Suprapubic skin (tissue), 4 donors: ENCODE measurements at regions not wholly inside any gene's neighbourhood (a gene's known extent, or its start where the extent isn't known, plus 50 kb on each side); places are given as distances from the start of the nearest gene placed in this dataset.

Source experiments
- DNase-seq, 2 donors: peaks; one replicate each; pipeline ENCODE4 v3.0.0-alpha.2; 2019; ENCODE audit warnings: low spot score in 2 of 2
- H3K27ac ChIP-seq: fragments of 200-600 bp; sonication (generic); one replicate; pipeline ENCODE4 v1.5.1; 2019
- H3K27me3 ChIP-seq: fragments of 200-600 bp; sonication (generic); one replicate; pipeline ENCODE4 v1.5.1; 2019
- H3K36me3 ChIP-seq: fragments of 200-600 bp; sonication (generic); one replicate; pipeline ENCODE4 v1.5.1; 2019
- H3K4me1 ChIP-seq: fragments of 200-600 bp; sonication (generic); one replicate; pipeline ENCODE4 v1.5.1; 2019
- H3K4me3 ChIP-seq: fragments of 200-600 bp; sonication (generic); one replicate; pipeline ENCODE4 v1.5.1; 2019; ENCODE audit warnings: mild to moderate bottlenecking
- H3K9me3 ChIP-seq: fragments of 200-600 bp; sonication (generic); one replicate; pipeline ENCODE4 v1.5.1; 2019
- CTCF ChIP-seq, 2 donors: fragments of 200-600 bp in 1 of 2; fragments of 450-650 bp in 1 of 2; sonication (generic) in 1 of 2; IDR thresholded peaks; one replicate each; pipeline ENCODE4 v1.5.1; 2016 to 2019; ENCODE audit warnings: antibody characterized with exemption in 2 of 2, mild to moderate bottlenecking in 1 of 2, moderate library complexity in 1 of 2
- EP300 ChIP-seq: sonication (generic); formaldehyde crosslinking; IDR thresholded peaks from one replicate; pipeline ENCODE4 v1.6.1; 2017; ENCODE audit warnings: antibody characterized with exemption
- POLR2A ChIP-seq, 2 donors: fragments of 450-650 bp; IDR thresholded peaks; one replicate each; pipeline ENCODE4 v1.6.1; 2017; ENCODE audit warnings: antibody characterized with exemption in 2 of 2, mild to moderate bottlenecking in 2 of 2, moderate library complexity in 2 of 2
- POLR2AphosphoS5 ChIP-seq, 3 donors: sonication (generic); formaldehyde crosslinking; IDR thresholded peaks; one replicate each; pipeline ENCODE4 v1.6.1; 2017; ENCODE audit warnings: antibody characterized with exemption in 3 of 3
- WGBS: methylation state at CpG from one replicate; pipeline ENCODE4 v1.1.5; 2018; 5-methylcytosine and 5-hydroxymethylcytosine counted together

- Histone ChIP-seq H3K36me3 (no peaks in the 10 kb centered on the region), H3K27me3 (no peaks in the 10 kb centered on the region), H3K4me1 (no peaks in the 10 kb centered on the region), H3K9me3 (peaks cover 2% of the 10 kb centered on the region), H3K4me3 (no peak overlapping the region), H3K27ac (no peak overlapping the region)
- DNase-seq = no peak
- no peak for TF ChIP-seq POLR2A (IDR thresholded peaks at IDR 0.05)
- no peak for TF ChIP-seq EP300
- WGBS = 64% methylated on average over 3 of the region's 4 CpGs
These were observed 106.3 kb upstream of the TMLHE start for GRCh38 chrX:155718972-155719586.

- H3K27ac ChIP-seq = no peak overlapping the region
- H3K27me3 ChIP-seq = no peaks in the 10 kb centered on the region
- H3K9me3 ChIP-seq = peaks cover 16% of the 10 kb centered on the region
- no peak for TF ChIP-seq POLR2A (IDR thresholded peaks at IDR 0.05)
- no peak for TF ChIP-seq EP300
- no peak for TF ChIP-seq CTCF (IDR thresholded peaks at IDR 0.05)
- no peak for TF ChIP-seq POLR2AphosphoS5 (IDR thresholded peaks at IDR 0.05)
- DNase-seq = no peak
- H3K4me3 ChIP-seq = no peak overlapping the region
- H3K4me1 ChIP-seq = no peaks in the 10 kb centered on the region
- WGBS = 63% methylated on average over 1 of the region's 1 CpG
- H3K36me3 ChIP-seq = no peaks in the 10 kb centered on the region
These were observed 102.4 kb upstream of the TMLHE start for GRCh38 chrX:155715141-155715540.

- Histone ChIP-seq H3K4me1 (no peaks in the 10 kb centered on the region), H3K27ac (no peak overlapping the region), H3K4me3 (no peak overlapping the region), H3K36me3 (no peaks in the 10 kb centered on the region), H3K27me3 (no peaks in the 10 kb centered on the region), H3K9me3 (no peaks in the 10 kb centered on the region)
- 88% methylated on average over 1 of the region's 1 CpG for WGBS
- no peak for TF ChIP-seq EP300
- TF ChIP-seq POLR2AphosphoS5 (IDR thresholded peaks at IDR 0.05) = no peak
- no peak for TF ChIP-seq CTCF (IDR thresholded peaks at IDR 0.05)
- no peak for TF ChIP-seq POLR2A (IDR thresholded peaks at IDR 0.05)
- DNase-seq = no peak
These were observed 82.7 kb upstream of the TMLHE start for GRCh38 chrX:155695419-155695818.

- Histone ChIP-seq H3K4me1 (no peaks in the 10 kb centered on the region), H3K27ac (no peak overlapping the region), H3K36me3 (no peaks in the 10 kb centered on the region), H3K9me3 (no peaks in the 10 kb centered on the region), H3K27me3 (no peaks in the 10 kb centered on the region), H3K4me3 (no peak overlapping the region)
- TF ChIP-seq POLR2A (IDR thresholded peaks at IDR 0.05) (no peak), CTCF (IDR thresholded peaks at IDR 0.05) (no peak), POLR2AphosphoS5 (IDR thresholded peaks at IDR 0.05) (no peak), EP300 (no peak)
- DNase-seq = no peak
- 80% methylated on average over 5 of the region's 5 CpGs for WGBS
These were observed 81.9 kb upstream of the TMLHE start for GRCh38 chrX:155694649-155695048.

GRCh38 chrX:155682834-155683233 is 70.1 kb upstream of the TMLHE start:
- 55% methylated on average over 2 of the region's 2 CpGs for WGBS
- no peak for TF ChIP-seq POLR2A (IDR thresholded peaks at IDR 0.05)
- no peak for TF ChIP-seq POLR2AphosphoS5 (IDR thresholded peaks at IDR 0.05)
- no peak for TF ChIP-seq CTCF (IDR thresholded peaks at IDR 0.05)
- no peak for TF ChIP-seq EP300
- no peak overlapping the region for H3K27ac ChIP-seq
- H3K27me3 ChIP-seq = no peaks in the 10 kb centered on the region
- no peak for DNase-seq
- no peak overlapping the region for H3K4me3 ChIP-seq
- no peaks in the 10 kb centered on the region for H3K9me3 ChIP-seq
- no peaks in the 10 kb centered on the region for H3K4me1 ChIP-seq
- no peaks in the 10 kb centered on the region for H3K36me3 ChIP-seq

- Histone ChIP-seq H3K27me3 (no peaks in the 10 kb centered on the region), H3K4me1 (no peaks in the 10 kb centered on the region), H3K9me3 (no peaks in the 10 kb centered on the region), H3K4me3 (no peak overlapping the region), H3K27ac (no peak overlapping the region), H3K36me3 (no peaks in the 10 kb centered on the region)
- 89% methylated on average over 4 of the region's 4 CpGs for WGBS
- DNase-seq = no peak
- TF ChIP-seq CTCF (IDR thresholded peaks at IDR 0.05) (no peak), POLR2AphosphoS5 (IDR thresholded peaks at IDR 0.05) (no peak), POLR2A (IDR thresholded peaks at IDR 0.05) (no peak), EP300 (no peak)
These were observed 67.0 kb upstream of the TMLHE start for GRCh38 chrX:155679715-155680114.
